ENCODE measurements at regions not wholly inside any gene's neighbourhood (a gene's known extent, or its start where the extent isn't known, plus 50 kb on each side); places are given as distances from the start of the nearest gene placed in this dataset.
"Not testable (repeated sequence)": the region's sequence is repeated elsewhere in the genome, so short reads cannot be mapped to it uniquely, and the experiment has no call there.

DNA sequence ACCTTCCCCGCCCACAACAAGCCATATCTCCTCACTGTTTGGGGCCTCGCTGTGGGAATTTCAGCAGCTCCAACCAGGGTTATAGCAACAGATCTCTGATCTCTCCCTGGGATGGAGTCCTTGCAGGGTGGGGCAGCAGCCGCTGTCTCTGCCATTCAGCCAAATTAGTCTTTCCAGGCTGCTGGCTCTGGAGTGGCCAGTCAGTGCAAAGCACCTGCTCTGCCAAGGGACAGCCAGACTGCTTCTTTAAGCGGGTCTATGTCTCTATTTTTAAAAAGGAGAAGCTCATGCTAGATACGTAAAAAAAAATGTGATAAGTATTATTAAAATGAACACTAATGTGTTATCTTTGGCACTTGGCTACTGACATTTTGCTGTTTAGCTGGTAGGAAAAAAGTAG lies 380.2 kb downstream of the CDH10 start:
- H3K4me3 Mint-ChIP-seq = no peak overlapping the region

DNA sequence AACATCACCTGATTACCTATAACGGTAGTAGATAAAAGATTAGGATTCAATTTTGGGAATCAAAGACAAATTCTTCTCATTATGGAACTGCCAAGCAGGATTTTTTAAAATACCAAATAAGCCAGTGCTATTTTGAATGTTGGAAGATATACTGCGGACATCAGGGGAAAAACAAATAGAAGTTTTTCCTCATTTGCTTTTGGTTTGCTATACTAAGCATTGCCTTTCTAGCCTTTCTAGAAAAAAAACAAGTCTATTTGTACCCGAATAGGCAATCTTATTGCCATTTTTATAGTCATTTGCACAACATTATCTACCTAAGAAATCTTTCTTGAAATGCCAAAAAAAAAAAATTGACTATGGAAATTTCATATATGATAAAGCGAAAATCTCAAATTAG lies 379.5 kb downstream of the CDH10 start:
- peaks cover 7% of the 10 kb centered on the region for H3K9me3 Mint-ChIP-seq
- no peaks in the 10 kb centered on the region for H3K4me1 Mint-ChIP-seq (ENCODE audit: low read depth)
- no peak overlapping the region for H3K27ac Mint-ChIP-seq
- no peak overlapping the region for H3K4me3 Mint-ChIP-seq
- H3K27me3 Mint-ChIP-seq = no peaks in the 10 kb centered on the region
- DNase-seq = no peak
- H3K36me3 Mint-ChIP-seq (ENCODE audit: low read depth) = no peaks in the 10 kb centered on the region

More for the DNA sequence above, 380.2 kb downstream of the CDH10 start:
- H3K36me3 Mint-ChIP-seq (ENCODE audit: low read depth) = no peaks in the 10 kb centered on the region
- H3K27ac Mint-ChIP-seq = no peak overlapping the region
- H3K27me3 Mint-ChIP-seq = no peaks in the 10 kb centered on the region
- peaks cover 7% of the 10 kb centered on the region for H3K9me3 Mint-ChIP-seq
- no peaks in the 10 kb centered on the region for H3K4me1 Mint-ChIP-seq (ENCODE audit: low read depth)
- no peak for DNase-seq

DNA sequence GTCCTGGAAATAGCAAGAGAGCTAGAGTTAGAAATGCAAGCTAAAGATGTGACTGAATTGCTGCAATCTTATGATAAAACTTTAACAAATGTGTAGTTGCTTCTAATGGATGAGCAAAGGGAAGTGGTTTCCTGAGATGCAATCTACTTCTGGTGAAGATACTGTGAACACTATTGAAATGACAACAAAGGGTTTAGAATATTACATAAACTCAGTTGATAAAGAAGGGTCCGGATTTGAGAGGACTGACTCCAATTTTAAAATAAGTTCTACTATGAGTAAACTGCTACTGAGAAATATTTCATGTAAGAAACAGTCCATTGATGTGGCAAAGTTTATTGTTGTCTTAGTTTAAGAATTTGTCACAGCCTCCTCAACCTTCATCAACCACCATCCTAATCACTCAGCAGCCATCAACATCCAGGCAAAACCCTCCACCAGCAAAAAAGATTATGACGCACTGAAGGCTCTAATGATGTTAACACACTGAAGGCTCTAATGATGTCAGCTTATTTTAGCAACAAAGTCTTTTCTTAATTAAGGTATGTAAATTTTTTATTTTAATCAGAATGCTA lies 376.2 kb downstream of the CDH10 start:
- no peaks in the 10 kb centered on the region for H3K4me1 Mint-ChIP-seq (ENCODE audit: low read depth)
- H3K36me3 Mint-ChIP-seq (ENCODE audit: low read depth) = no peaks in the 10 kb centered on the region
- H3K9me3 Mint-ChIP-seq = peaks cover 15% of the 10 kb centered on the region
- H3K27me3 Mint-ChIP-seq = no peaks in the 10 kb centered on the region
- no peak overlapping the region for H3K27ac Mint-ChIP-seq
- no peak for DNase-seq
- no peak overlapping the region for H3K4me3 Mint-ChIP-seq

DNA sequence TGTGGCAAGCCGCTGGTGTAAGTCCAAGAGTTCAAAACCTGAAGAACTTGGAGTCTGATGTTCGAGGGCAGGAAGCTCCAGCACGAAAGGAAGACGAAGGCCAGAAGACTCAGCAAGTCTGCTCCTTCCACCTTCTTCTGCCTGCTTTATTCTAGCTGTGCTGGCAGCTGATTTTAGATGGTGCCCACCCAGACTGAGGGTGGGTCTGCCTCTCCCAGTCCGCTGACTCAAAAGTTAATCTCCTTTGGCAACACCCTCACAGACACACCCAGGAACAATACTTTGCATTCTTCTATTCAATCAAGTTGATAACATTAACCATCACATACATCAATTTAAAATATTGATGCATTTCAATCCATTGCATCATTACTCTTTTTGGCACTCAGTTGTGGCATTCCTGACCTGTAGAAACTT lies 373.1 kb downstream of the CDH10 start:
- not testable (repeated sequence) for H3K4me3 Mint-ChIP-seq; DNase-seq; H3K4me1 Mint-ChIP-seq (ENCODE audit: low read depth); H3K27ac Mint-ChIP-seq; H3K27me3 Mint-ChIP-seq; H3K36me3 Mint-ChIP-seq (ENCODE audit: low read depth)
- peaks cover 12% of the 10 kb centered on the region for H3K9me3 Mint-ChIP-seq

DNA sequence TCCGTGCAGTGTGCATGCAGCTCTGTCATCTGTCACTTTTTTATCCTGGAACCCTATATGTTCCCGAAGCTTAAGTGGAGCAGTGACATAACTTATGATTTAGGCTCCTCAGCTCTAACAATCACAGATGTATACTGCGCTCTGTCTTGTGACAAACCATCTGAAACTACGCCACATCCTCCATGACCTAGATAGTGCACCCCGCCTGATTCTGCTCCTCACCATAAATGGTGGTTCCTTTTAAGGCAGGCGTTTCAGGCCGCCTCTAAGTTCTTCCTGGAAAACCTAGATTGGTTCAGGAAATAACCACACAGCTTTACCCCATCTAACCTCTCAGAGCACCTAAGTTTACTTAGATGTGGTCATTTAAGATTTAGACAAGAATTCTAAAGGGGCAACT lies 372.0 kb downstream of the CDH10 start:
- H3K36me3 Mint-ChIP-seq (ENCODE audit: low read depth) = no peaks in the 10 kb centered on the region
- no peak overlapping the region for H3K27ac Mint-ChIP-seq
- H3K9me3 Mint-ChIP-seq = peaks cover 8% of the 10 kb centered on the region
- no peaks in the 10 kb centered on the region for H3K4me1 Mint-ChIP-seq (ENCODE audit: low read depth)
- no peaks in the 10 kb centered on the region for H3K27me3 Mint-ChIP-seq
- H3K4me3 Mint-ChIP-seq = no peak overlapping the region
- DNase-seq = no peak

DNA sequence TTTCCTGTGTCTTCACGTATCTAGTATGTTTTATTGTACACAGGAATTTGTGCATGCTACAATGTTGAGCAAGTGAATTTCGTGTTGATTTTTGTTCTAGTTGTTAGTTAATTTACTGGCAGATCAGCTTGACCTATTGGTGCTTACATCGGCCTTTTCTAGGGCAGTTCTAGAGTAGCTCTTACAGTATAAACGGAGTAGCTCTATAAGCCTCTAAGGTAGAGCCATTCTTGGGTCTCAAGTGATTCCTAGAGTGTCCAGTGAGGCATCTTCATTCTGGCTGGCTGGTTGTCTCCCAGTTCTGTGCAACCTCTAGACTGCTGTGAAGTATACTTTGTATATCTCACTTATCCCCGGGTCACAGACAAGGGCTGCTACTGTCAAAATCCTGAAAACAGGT lies 364.6 kb downstream of the CDH10 start:
- Mint-ChIP-seq H3K36me3 (ENCODE audit: low read depth) (no peaks in the 10 kb centered on the region), H3K4me1 (ENCODE audit: low read depth) (no peaks in the 10 kb centered on the region), H3K27me3 (no peaks in the 10 kb centered on the region), H3K27ac (no peak overlapping the region), H3K4me3 (no peak overlapping the region), H3K9me3 (peaks cover 6% of the 10 kb centered on the region)
- DNase-seq = no peak

DNA sequence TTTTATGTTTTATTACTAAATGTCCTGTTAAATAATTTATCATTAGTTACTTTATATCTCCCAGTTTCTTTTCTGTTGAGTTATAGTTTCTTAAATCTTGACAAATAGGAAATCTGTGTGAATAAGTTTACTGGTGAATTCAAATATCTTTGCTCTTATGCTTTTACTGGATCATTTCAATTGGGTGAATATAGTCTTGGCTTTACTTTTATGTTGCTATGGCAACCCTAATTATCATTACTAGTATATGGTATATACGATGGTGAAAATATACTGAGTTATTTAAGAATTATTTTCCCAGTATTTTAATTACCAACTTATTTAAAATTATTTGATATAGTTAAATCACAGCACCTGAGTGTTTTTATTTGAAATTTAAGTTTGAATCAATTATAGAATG lies 363.0 kb downstream of the CDH10 start:
- no peak overlapping the region for H3K4me3 Mint-ChIP-seq

DNA sequence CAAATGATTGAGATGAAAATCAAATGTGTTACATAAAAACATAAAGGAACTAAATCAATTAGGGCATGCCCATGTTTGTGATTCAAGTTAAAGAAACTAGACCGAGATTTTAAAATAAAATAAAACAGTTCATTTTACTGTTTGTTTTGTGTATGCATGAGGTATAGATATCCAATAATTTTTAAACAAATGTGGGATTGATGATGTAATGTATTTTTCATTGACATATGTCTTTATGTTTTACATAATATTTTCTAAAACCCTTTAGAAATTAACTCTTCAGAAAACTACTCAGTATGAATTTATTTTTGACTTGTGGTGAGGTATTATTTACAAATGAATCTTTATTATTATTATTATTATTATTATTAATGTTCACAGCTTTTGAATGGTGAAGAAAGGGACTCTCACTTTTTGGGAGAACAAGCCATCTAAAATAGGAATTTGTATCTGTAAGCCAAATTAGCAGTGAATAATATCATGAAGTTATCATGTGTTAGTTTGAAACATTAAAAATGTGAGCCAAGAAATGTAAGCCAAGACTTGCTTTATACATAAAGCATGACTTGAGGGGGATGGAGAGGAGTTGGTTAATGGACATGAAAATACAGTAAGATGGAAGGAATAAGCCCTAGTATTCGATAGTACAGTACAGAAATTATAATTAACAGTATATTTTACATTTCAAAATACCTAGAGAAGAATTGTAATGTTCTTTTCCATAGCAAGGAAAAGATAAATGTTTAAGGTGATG lies 355.0 kb downstream of the CDH10 start:
- H3K4me1 Mint-ChIP-seq (ENCODE audit: low read depth) = no peaks in the 10 kb centered on the region
- no peak overlapping the region for H3K27ac Mint-ChIP-seq
- no peaks in the 10 kb centered on the region for H3K27me3 Mint-ChIP-seq
- H3K4me3 Mint-ChIP-seq = no peak overlapping the region
- peaks cover 18% of the 10 kb centered on the region for H3K9me3 Mint-ChIP-seq
- H3K36me3 Mint-ChIP-seq (ENCODE audit: low read depth) = no peaks in the 10 kb centered on the region
- DNase-seq = no peak

More for the DNA sequence above, 363.0 kb downstream of the CDH10 start:
- Mint-ChIP-seq H3K27ac (no peak overlapping the region), H3K27me3 (no peaks in the 10 kb centered on the region), H3K36me3 (ENCODE audit: low read depth) (no peaks in the 10 kb centered on the region), H3K4me1 (ENCODE audit: low read depth) (no peaks in the 10 kb centered on the region), H3K9me3 (peaks cover 8% of the 10 kb centered on the region)
- no peak for DNase-seq

- H3K4me1 Mint-ChIP-seq (ENCODE audit: low read depth) = no peaks in the 10 kb centered on the region
- peaks cover 23% of the 10 kb centered on the region for H3K9me3 Mint-ChIP-seq
- H3K27ac Mint-ChIP-seq = no peak overlapping the region
- no peaks in the 10 kb centered on the region for H3K36me3 Mint-ChIP-seq (ENCODE audit: low read depth)
- H3K27me3 Mint-ChIP-seq = no peaks in the 10 kb centered on the region
- H3K4me3 Mint-ChIP-seq = no peak overlapping the region
- no peak for DNase-seq
Measured at GRCh38 chr5:24290536-24290935, 354.2 kb downstream of the CDH10 start.

GRCh38 chr5:24291916-24292315 lies 352.9 kb downstream of the CDH10 start:
- H3K4me1 Mint-ChIP-seq (ENCODE audit: low read depth) = no peaks in the 10 kb centered on the region
- H3K9me3 Mint-ChIP-seq = peaks cover 29% of the 10 kb centered on the region
- no peak overlapping the region for H3K4me3 Mint-ChIP-seq
- H3K27ac Mint-ChIP-seq = no peak overlapping the region
- no peaks in the 10 kb centered on the region for H3K36me3 Mint-ChIP-seq (ENCODE audit: low read depth)
- no peaks in the 10 kb centered on the region for H3K27me3 Mint-ChIP-seq
- DNase-seq = no peak

DNA sequence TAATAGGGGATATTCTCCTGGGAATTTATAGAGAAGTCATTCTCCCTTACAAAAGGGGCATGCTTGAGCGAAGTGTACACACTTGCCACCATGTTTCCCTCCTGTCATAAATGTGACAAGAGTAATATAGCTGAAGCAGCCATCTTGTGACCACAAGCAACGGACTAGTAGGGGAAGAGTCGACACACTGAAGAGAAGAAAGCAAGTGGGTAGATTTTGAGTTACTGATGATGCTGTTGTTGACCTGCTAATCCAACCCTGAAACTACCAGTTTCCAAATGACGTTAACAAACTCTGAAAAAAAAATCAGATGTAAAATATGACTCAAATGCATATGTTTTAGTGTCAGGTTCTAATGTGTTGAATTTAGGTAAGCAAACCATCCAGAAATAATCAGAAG lies 350.4 kb downstream of the CDH10 start:
- Mint-ChIP-seq H3K27me3 (no peaks in the 10 kb centered on the region), H3K27ac (no peak overlapping the region), H3K36me3 (ENCODE audit: low read depth) (no peaks in the 10 kb centered on the region), H3K9me3 (peaks cover 37% of the 10 kb centered on the region), H3K4me1 (ENCODE audit: low read depth) (no peaks in the 10 kb centered on the region), H3K4me3 (no peak overlapping the region)
- DNase-seq = no peak

DNA sequence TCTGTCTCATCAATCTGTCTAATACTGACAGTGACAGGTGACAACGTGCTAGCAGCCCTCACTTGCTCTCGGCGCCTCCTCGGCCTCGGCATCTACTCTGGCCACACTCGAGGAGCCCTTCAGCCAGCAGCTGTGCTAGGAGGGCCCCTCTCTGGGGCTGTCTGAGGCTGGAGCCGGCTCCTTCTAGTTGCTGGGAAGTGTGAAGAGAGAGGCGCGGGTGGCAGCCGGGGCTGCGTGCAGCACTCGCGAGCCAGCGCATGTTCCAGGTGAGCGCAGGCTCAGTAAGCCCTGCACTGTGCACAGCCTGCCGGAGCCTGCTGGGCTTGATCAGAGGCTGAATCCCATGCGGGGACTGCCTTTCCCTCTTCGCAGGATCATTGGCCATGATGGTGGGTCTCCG lies 330.7 kb downstream of the CDH10 start:
- H3K4me3 Mint-ChIP-seq = no peak overlapping the region
- H3K9me3 Mint-ChIP-seq = peaks cover 29% of the 10 kb centered on the region
- no peaks in the 10 kb centered on the region for H3K4me1 Mint-ChIP-seq (ENCODE audit: low read depth)
- H3K27me3 Mint-ChIP-seq = no peaks in the 10 kb centered on the region
- H3K27ac Mint-ChIP-seq = no peak overlapping the region
- DNase-seq = no peak
- no peaks in the 10 kb centered on the region for H3K36me3 Mint-ChIP-seq (ENCODE audit: low read depth)

GRCh38 chr5:24320643-24321042 lies 324.1 kb downstream of the CDH10 start:
- Mint-ChIP-seq H3K27ac (no peak overlapping the region), H3K4me1 (ENCODE audit: low read depth) (no peaks in the 10 kb centered on the region), H3K27me3 (no peaks in the 10 kb centered on the region), H3K9me3 (peaks cover 12% of the 10 kb centered on the region), H3K4me3 (no peak overlapping the region), H3K36me3 (ENCODE audit: low read depth) (no peaks in the 10 kb centered on the region)
- no peak for DNase-seq

DNA sequence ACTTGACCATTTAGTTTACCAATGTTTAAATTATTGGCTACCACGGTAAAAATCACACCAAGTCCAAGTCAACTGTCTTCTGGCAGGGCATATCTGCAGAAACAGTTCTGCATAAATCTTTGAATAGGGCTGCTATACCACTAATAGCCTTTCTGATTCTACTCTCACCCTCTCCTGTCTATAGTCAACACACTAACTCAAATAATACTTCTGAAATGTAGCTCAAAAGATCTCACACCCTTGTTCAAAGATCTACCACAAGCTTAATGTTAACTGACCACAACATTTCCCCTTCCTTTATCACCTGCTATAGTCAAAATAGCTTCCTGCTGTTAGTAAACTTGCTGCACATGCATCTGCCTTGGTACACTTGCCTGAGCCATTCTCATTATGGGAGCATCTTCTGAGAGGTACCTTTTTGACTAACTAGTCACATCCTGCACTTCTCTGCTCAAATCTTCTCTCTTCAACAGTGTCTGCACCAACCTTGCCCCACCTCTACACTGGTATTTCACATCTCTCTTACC lies 319.4 kb downstream of the CDH10 start:
- no peaks in the 10 kb centered on the region for H3K27me3 Mint-ChIP-seq
- no peak for DNase-seq
- no peak overlapping the region for H3K4me3 Mint-ChIP-seq
- H3K4me1 Mint-ChIP-seq (ENCODE audit: low read depth) = no peaks in the 10 kb centered on the region
- no peaks in the 10 kb centered on the region for H3K36me3 Mint-ChIP-seq (ENCODE audit: low read depth)
- no peak overlapping the region for H3K27ac Mint-ChIP-seq
- peaks cover 10% of the 10 kb centered on the region for H3K9me3 Mint-ChIP-seq

DNA sequence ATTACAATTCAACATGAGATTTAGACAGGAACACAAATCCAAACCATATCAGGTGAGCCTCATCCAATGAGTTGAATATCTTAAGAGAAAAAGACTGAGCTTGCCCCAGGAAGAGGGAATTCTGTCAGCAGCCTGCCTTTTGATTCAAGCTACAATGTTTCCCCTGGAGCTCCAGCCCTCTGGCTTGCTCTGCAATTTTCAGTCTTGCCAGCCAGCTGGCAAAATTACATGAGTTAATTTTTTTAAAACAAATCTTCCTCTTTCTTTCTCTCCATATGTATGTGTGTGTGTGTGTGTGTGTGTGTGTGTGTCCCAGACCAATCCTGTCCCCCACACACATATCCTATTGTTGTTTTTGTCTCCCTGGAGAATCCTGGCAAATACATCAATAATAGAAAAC lies 313.2 kb downstream of the CDH10 start:
- Mint-ChIP-seq H3K36me3 (ENCODE audit: low read depth) (no peaks in the 10 kb centered on the region), H3K4me1 (ENCODE audit: low read depth) (no peaks in the 10 kb centered on the region), H3K27me3 (no peaks in the 10 kb centered on the region), H3K27ac (no peak overlapping the region), H3K4me3 (no peak overlapping the region), H3K9me3 (peaks cover 31% of the 10 kb centered on the region)
- DNase-seq = no peak
